ENCODE measurements at regions not wholly inside any gene's neighbourhood (a gene's known extent, or its start where the extent isn't known, plus 50 kb on each side); places are given as distances from the start of the nearest gene placed in this dataset.

DNA sequence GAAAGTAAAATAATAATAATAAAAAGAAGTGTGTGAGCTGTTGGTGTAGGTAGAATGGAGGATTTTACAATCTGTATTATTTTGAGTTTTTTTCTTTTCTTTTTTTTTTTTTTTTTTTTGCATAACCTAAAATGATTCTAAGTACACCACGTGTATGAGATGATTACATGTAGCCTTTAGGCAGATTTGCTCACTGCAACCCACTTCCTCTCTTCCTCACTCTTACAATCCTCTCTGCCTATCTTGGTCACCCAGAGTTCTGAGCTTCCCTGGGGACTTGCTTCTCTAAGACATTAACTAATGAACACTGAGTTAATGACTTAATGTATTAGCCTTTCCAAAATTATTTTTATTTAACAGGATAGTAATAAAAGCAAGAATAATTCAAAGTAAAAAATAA is 1169.6 kb downstream of the EFNB2 start:
- no peak overlapping the region for H3K4me2 ChIP-seq (ENCODE audit: low read length)
- no peak overlapping the region for H3K4me3 ChIP-seq (ENCODE audit: low read depth, low read length, poor library complexity, severe bottlenecking)
- H3K36me3 ChIP-seq (ENCODE audit: insufficient read depth, low read length) = no peaks in the 10 kb centered on the region
- ChIA-PET POLR2A (interaction anchor here (0.6 kb wide), 1 partner anchor 826 kb away, joined by 3 read pairs; no protein-coding TSS in a partner anchor), CTCF (ENCODE audit: unreplicated experiment) (no interaction called here)
- H3K27ac ChIP-seq (ENCODE audit: low read depth, low read length, poor library complexity, severe bottlenecking) = no peak overlapping the region
- no peak for DNase-seq (ENCODE audit: low spot score)
- no peaks in the 10 kb centered on the region for H4K20me1 ChIP-seq (ENCODE audit: insufficient read depth, low read length)
- intact Hi-C loops (cut with micrococcal nuclease; ENCODE audit: unreplicated experiment) = no loop called here
- no peaks in the 10 kb centered on the region for H3K4me1 ChIP-seq (ENCODE audit: insufficient read depth, low read length, poor library complexity, severe bottlenecking)
- no peaks in the 10 kb centered on the region for H3K79me2 ChIP-seq (ENCODE audit: insufficient read depth, low read depth, low read length)
- no peaks in the 10 kb centered on the region for H3K9me2 ChIP-seq (ENCODE audit: insufficient read depth, low read length)
- BruUV-seq (replicated peaks) = no TSS peak
- no peak for TF ChIP-seq EZH2phosphoT487 (IDR thresholded peaks at IDR 0.05; ENCODE audit: borderline replicate concordance, low read depth, low read length)
- TF ChIP-seq, protein P1, sequence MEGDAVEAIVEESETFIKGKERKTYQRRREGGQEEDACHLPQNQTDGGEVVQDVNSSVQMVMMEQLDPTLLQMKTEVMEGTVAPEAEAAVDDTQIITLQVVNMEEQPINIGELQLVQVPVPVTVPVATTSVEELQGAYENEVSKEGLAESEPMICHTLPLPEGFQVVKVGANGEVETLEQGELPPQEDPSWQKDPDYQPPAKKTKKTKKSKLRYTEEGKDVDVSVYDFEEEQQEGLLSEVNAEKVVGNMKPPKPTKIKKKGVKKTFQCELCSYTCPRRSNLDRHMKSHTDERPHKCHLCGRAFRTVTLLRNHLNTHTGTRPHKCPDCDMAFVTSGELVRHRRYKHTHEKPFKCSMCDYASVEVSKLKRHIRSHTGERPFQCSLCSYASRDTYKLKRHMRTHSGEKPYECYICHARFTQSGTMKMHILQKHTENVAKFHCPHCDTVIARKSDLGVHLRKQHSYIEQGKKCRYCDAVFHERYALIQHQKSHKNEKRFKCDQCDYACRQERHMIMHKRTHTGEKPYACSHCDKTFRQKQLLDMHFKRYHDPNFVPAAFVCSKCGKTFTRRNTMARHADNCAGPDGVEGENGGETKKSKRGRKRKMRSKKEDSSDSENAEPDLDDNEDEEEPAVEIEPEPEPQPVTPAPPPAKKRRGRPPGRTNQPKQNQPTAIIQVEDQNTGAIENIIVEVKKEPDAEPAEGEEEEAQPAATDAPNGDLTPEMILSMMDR (conservative IDR thresholded peaks at IDR 0.05; ENCODE audit: low read length) = no peak
- H2AFZ ChIP-seq (ENCODE audit: low read length) = no peak overlapping the region
- no peaks in the 10 kb centered on the region for H3K9me3 ChIP-seq (ENCODE audit: low read length)

DNA sequence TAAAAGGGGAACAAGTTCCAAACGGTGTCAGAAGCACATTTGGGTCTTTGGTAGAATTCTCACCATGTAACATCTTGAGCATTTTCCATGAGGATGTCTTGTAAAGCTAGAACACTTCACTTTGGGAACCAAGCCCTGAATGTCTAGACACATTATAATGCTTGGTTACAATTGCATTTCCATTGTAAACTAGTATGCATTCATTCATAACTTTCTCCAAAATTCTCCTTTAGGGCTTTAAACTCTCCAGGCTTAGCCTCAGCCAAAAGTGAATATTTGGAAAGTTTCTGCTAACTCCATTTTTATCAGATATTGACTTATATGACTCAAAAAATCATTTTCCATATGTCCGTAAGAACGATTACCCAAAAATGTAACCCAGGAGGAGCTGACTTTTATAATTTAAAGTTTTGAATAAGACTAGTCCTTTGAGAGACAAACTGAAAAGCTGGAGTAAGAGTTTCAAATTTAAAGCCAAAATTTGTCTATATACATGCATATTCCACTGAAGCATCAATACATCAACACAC is 1170.4 kb downstream of the EFNB2 start:
- Histone ChIP-seq H3K36me3 (ENCODE audit: insufficient read depth, low read length) (no peaks in the 10 kb centered on the region), H3K9me2 (ENCODE audit: insufficient read depth, low read length) (no peaks in the 10 kb centered on the region), H3K4me2 (ENCODE audit: low read length) (no peak overlapping the region), H3K79me2 (ENCODE audit: insufficient read depth, low read depth, low read length) (no peaks in the 10 kb centered on the region), H3K4me3 (ENCODE audit: low read depth, low read length, poor library complexity, severe bottlenecking) (no peak overlapping the region), H4K20me1 (ENCODE audit: insufficient read depth, low read length) (no peaks in the 10 kb centered on the region), H3K9me3 (ENCODE audit: low read length) (no peaks in the 10 kb centered on the region), H3K27ac (ENCODE audit: low read depth, low read length, poor library complexity, severe bottlenecking) (no peak overlapping the region), H3K4me1 (ENCODE audit: insufficient read depth, low read length, poor library complexity, severe bottlenecking) (no peaks in the 10 kb centered on the region), H2AFZ (ENCODE audit: low read length) (no peak overlapping the region)
- TF ChIP-seq, protein P1 (conservative IDR thresholded peaks at IDR 0.05; ENCODE audit: low read length) = no peak
- no peak for TF ChIP-seq EZH2phosphoT487 (IDR thresholded peaks at IDR 0.05; ENCODE audit: borderline replicate concordance, low read depth, low read length)
- intact Hi-C loops (cut with micrococcal nuclease; ENCODE audit: unreplicated experiment) = no loop called here
- ChIA-PET CTCF (ENCODE audit: unreplicated experiment) (no interaction called here), POLR2A (no interaction called here)
- no TSS peak for BruUV-seq (replicated peaks)
- no peak for DNase-seq (ENCODE audit: low spot score)

DNA sequence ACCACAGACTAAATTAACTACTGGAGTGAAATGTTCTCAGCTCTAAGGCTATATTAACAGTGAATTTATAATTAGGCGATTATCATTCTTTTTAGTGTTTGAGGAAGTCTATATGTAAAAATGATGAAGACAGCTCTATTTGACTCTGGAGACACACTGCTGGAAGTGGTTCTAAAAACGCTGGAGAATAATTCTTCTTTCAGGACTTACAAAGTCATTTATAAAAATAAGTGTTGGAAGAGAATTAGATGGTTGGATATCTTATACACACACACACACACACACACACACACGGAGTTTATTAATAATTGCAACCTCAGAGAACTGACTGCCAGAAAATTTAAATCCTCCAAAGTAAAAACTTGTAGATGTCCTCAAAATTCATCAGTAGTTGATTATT is 1171.3 kb downstream of the EFNB2 start:
- Histone ChIP-seq H3K4me3 (ENCODE audit: low read depth, low read length, poor library complexity, severe bottlenecking) (no peak overlapping the region), H3K36me3 (ENCODE audit: insufficient read depth, low read length) (no peaks in the 10 kb centered on the region), H2AFZ (ENCODE audit: low read length) (no peak overlapping the region), H3K27ac (ENCODE audit: low read depth, low read length, poor library complexity, severe bottlenecking) (no peak overlapping the region), H3K9me3 (ENCODE audit: low read length) (no peaks in the 10 kb centered on the region), H3K4me1 (ENCODE audit: insufficient read depth, low read length, poor library complexity, severe bottlenecking) (no peaks in the 10 kb centered on the region), H3K79me2 (ENCODE audit: insufficient read depth, low read depth, low read length) (no peaks in the 10 kb centered on the region), H4K20me1 (ENCODE audit: insufficient read depth, low read length) (no peaks in the 10 kb centered on the region), H3K9me2 (ENCODE audit: insufficient read depth, low read length) (no peaks in the 10 kb centered on the region), H3K4me2 (ENCODE audit: low read length) (no peak overlapping the region)
- ChIA-PET POLR2A (no interaction called here), CTCF (ENCODE audit: unreplicated experiment) (no interaction called here)
- no peak for DNase-seq (ENCODE audit: low spot score)
- TF ChIP-seq EZH2phosphoT487 (IDR thresholded peaks at IDR 0.05; ENCODE audit: borderline replicate concordance, low read depth, low read length) = no peak
- TF ChIP-seq, protein P1 (conservative IDR thresholded peaks at IDR 0.05; ENCODE audit: low read length) = no peak
- intact Hi-C loops (cut with micrococcal nuclease; ENCODE audit: unreplicated experiment) = no loop called here
- BruUV-seq (replicated peaks) = no TSS peak

All from OCI-LY7 (cell line).